ENCODE measurements at regions not wholly inside any gene's neighbourhood (a gene's known extent, or its start where the extent isn't known, plus 50 kb on each side); places are given as distances from the start of the nearest gene placed in this dataset.
"Not testable (repeated sequence)": the region's sequence is repeated elsewhere in the genome, so short reads cannot be mapped to it uniquely, and the experiment has no call there.

- Histone ChIP-seq H3K4me2 (ENCODE audit: low read length) (no peak overlapping the region), H3K4me1 (ENCODE audit: low read length) (peaks cover 47% of the 10 kb centered on the region), H3K4me3 (ENCODE audit: low read length) (no peak overlapping the region), H3K9ac (ENCODE audit: low read length) (no peak overlapping the region), H2AFZ (ENCODE audit: low read depth, low read length) (no peak overlapping the region), H3K79me2 (ENCODE audit: low read length) (no peaks in the 10 kb centered on the region), H3K27ac (ENCODE audit: low read length) (no peak overlapping the region), H4K20me1 (ENCODE audit: insufficient read depth, low read length) (no peaks in the 10 kb centered on the region), H3K27me3 (ENCODE audit: low read depth, low read length) (no peaks in the 10 kb centered on the region), H3K36me3 (replicated peaks; ENCODE audit: low read depth, low read length) (peaks cover 11% of the 10 kb centered on the region), H3K9me3 (ENCODE audit: insufficient read depth, low read length) (peaks cover 10% of the 10 kb centered on the region; the same call in 1 of the 2 replicates)
- TF ChIP-seq CTCF (IDR thresholded peaks at IDR 0.05; ENCODE audit: low read depth, low read length) (no peak), EZH2phosphoT487 (IDR thresholded peaks at IDR 0.05; ENCODE audit: low read depth) (no peak)
Observed at GRCh38 chr4:162853788-162854187, 312.9 kb downstream of the NAF1 start.

DNA sequence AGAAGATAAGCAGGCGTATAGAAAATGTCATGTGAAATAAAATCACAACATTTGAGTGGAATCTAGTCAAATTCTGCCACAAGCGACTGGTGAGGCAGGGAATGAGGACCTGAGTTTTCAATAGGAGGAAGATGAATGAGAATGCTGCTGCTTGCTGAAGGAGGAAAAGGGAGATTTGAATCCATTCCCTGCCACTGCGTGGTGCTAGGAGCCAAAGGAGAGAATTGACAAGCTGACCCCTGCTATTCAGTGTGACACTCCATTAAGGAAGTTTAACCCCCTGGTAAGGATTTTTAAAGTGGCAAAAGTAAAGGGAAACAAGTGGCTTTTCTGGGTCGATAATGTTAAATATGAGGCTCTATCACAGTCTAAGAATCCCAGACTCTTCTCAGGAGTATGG is 314.0 kb downstream of the NAF1 start:
- Histone ChIP-seq H3K27ac (ENCODE audit: low read length) (peak overlapping the region; percentile 81), H3K9ac (ENCODE audit: low read length) (peak overlapping the region; percentile 47; the same call in 1 of the 2 replicates), H3K4me3 (ENCODE audit: low read length) (no peak overlapping the region), H3K9me3 (ENCODE audit: insufficient read depth, low read length) (peaks cover 10% of the 10 kb centered on the region; the same call in 1 of the 2 replicates), H3K36me3 (replicated peaks; ENCODE audit: low read depth, low read length) (peaks cover 11% of the 10 kb centered on the region), H3K4me2 (ENCODE audit: low read length) (peak overlapping the region; percentile 71; the same call in 1 of the 2 replicates), H3K27me3 (ENCODE audit: low read depth, low read length) (no peaks in the 10 kb centered on the region), H2AFZ (ENCODE audit: low read depth, low read length) (0 out of 2 replicates have a peak overlapping the region, but pooled peaks have one; percentile 0), H4K20me1 (ENCODE audit: insufficient read depth, low read length) (no peaks in the 10 kb centered on the region), H3K4me1 (ENCODE audit: low read length) (peaks cover 59% of the 10 kb centered on the region), H3K79me2 (ENCODE audit: low read length) (no peaks in the 10 kb centered on the region)
- TF ChIP-seq EZH2phosphoT487 (IDR thresholded peaks at IDR 0.05; ENCODE audit: low read depth) (no peak), CTCF (IDR thresholded peaks at IDR 0.05; ENCODE audit: low read depth, low read length) (peak; percentile 39)

DNA sequence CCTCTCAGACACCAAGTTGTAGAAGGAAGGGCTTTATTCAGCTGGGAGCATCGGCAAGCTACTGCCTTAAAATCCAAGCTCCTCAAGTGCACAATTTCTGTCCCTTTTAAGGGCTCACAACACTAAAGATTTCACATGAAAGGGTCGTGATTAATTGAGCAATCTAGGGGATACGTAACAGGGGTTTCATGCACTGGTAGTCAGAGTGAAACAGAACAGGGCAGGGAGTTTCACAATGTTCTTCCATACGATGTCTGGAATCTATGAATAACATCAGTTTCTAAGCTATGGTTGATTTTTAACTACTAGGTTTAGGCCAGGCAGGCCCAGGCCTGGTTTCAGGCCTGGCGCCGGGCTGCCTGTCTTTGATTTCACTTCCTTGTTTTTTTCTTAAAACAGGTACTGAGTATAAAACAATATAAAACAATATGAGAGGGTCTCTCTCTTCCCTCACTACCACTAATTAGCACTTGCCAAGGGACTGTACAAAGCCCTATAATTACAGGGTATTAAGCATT is 315.4 kb downstream of the NAF1 start:
- Histone ChIP-seq H3K4me3 (ENCODE audit: low read length) (peak overlapping the region; percentile 54), H3K27ac (ENCODE audit: low read length) (peak overlapping the region; percentile 81), H3K4me1 (ENCODE audit: low read length) (peaks cover 61% of the 10 kb centered on the region), H3K4me2 (ENCODE audit: low read length) (peak overlapping the region; percentile 71), H3K36me3 (replicated peaks; ENCODE audit: low read depth, low read length) (peaks cover 11% of the 10 kb centered on the region), H3K9ac (ENCODE audit: low read length) (peak overlapping the region; percentile 57), H2AFZ (ENCODE audit: low read depth, low read length) (peak overlapping the region; percentile 59)
- H3K27me3 ChIP-seq (ENCODE audit: low read depth, low read length); H3K79me2 ChIP-seq (ENCODE audit: low read length); H3K9me3 ChIP-seq (ENCODE audit: insufficient read depth, low read length); H4K20me1 ChIP-seq (ENCODE audit: insufficient read depth, low read length): not testable (repeated sequence)

DNA sequence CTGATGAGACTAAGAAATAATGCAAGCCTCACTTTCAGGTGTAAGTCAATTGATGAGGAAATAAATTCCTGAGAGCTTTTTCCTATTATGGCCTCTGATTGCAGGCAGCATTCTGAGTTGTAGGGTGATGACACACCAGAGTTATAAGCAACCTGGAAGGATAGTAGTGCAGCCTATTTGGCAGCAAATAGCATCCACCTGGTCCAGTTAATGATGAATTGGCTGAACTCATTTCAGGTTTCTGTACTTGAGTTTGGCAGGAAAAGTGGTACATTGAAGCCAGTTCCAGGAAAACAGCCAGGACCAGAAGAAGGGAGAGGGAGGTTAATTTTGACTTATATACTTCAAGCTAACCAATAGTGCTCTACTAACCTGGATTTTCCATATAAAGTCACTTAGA is 316.8 kb downstream of the NAF1 start:
- Histone ChIP-seq H3K79me2 (ENCODE audit: low read length) (no peaks in the 10 kb centered on the region), H3K4me3 (ENCODE audit: low read length) (no peak overlapping the region), H4K20me1 (ENCODE audit: insufficient read depth, low read length) (no peaks in the 10 kb centered on the region), H3K9me3 (ENCODE audit: insufficient read depth, low read length) (peaks cover 10% of the 10 kb centered on the region; the same call in 1 of the 2 replicates), H2AFZ (ENCODE audit: low read depth, low read length) (peak overlapping the region; percentile 12; the same call in 1 of the 2 replicates), H3K4me1 (ENCODE audit: low read length) (peaks cover 61% of the 10 kb centered on the region), H3K36me3 (replicated peaks; ENCODE audit: low read depth, low read length) (peaks cover 11% of the 10 kb centered on the region), H3K27ac (ENCODE audit: low read length) (peak overlapping the region; percentile 81), H3K9ac (ENCODE audit: low read length) (peak overlapping the region; percentile 57), H3K27me3 (ENCODE audit: low read depth, low read length) (no peaks in the 10 kb centered on the region), H3K4me2 (ENCODE audit: low read length) (peak overlapping the region; percentile 71)
- TF ChIP-seq EZH2phosphoT487 (IDR thresholded peaks at IDR 0.05; ENCODE audit: low read depth) (no peak), CTCF (IDR thresholded peaks at IDR 0.05; ENCODE audit: low read depth, low read length) (no peak)
